ENCODE measurements at regions not wholly inside any gene's neighbourhood (a gene's known extent, or its start where the extent isn't known, plus 50 kb on each side); places are given as distances from the start of the nearest gene placed in this dataset.

- intact Hi-C loops (cut with micrococcal nuclease): no loop called here
- no peak overlapping the region for H3K9ac ChIP-seq (ENCODE audit: low read length)
Observed at GRCh38 chr4:149116806-149117205, 674.6 kb upstream of the NR3C2 start.

DNA sequence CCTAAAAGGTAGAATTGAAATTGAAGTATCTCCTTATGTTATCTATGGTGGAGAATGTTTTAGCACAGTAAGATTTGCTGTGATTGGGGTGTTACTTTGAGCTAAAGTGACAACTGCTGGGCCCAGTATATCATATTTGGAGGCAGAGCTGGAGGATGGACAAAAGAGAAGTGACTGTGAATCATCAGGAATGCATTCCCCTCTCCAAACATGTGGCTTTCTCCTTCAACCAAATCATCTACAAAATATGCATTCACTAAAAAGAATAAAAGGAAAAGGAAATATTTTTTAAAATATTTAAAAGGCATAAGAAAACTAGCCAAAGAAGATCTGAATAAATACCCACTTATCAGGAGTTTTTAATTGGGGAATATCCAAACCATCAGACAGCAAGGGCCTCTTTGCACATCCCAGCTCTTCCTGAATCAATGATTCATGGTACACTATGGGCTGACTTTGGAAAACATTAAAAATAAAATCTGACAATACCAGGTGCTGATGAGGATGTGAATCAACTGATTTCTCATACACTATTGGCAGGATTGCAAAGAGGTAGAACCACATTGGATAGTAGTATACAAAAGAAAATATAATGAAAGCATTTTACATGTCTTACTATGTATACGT lies 671.7 kb upstream of the NR3C2 start:
- Histone ChIP-seq H3K9ac (ENCODE audit: low read length) (no peak overlapping the region), H3K27ac (ENCODE audit: low read length) (no peak overlapping the region), H3K36me3 (ENCODE audit: low read depth, low read length) (no peaks in the 10 kb centered on the region), H2AFZ (ENCODE audit: low read length) (no peak overlapping the region), H3K9me3 (ENCODE audit: low read length) (no peaks in the 10 kb centered on the region), H3K4me1 (ENCODE audit: insufficient read depth, low read length) (peaks cover 15% of the 10 kb centered on the region), H4K20me1 (ENCODE audit: low read length) (no peaks in the 10 kb centered on the region), H3K27me3 (ENCODE audit: low read length) (no peaks in the 10 kb centered on the region), H3K4me2 (ENCODE audit: low read length) (0 out of 2 replicates have a peak overlapping the region, but pooled peaks have one; percentile 20), H3K79me2 (ENCODE audit: low read length) (no peaks in the 10 kb centered on the region), H3K4me3 (ENCODE audit: low read length) (no peak overlapping the region), H3F3A (ENCODE audit: low read length, unreplicated experiment) (no peaks in the 10 kb centered on the region), H3K9me2 (replicated peaks; ENCODE audit: low read length) (no peaks in the 10 kb centered on the region)
- ChIA-PET POLR2A (ENCODE audit: unreplicated experiment) (no interaction called here), CTCF (no interaction called here)
- TF ChIP-seq EZH2phosphoT487 (IDR thresholded peaks at IDR 0.05; ENCODE audit: borderline replicate concordance, low read length) (no peak), EZH2 (IDR thresholded peaks at IDR 0.05; ENCODE audit: low read length, unreplicated experiment) (no peak)
- TF ChIP-seq, protein P1, sequence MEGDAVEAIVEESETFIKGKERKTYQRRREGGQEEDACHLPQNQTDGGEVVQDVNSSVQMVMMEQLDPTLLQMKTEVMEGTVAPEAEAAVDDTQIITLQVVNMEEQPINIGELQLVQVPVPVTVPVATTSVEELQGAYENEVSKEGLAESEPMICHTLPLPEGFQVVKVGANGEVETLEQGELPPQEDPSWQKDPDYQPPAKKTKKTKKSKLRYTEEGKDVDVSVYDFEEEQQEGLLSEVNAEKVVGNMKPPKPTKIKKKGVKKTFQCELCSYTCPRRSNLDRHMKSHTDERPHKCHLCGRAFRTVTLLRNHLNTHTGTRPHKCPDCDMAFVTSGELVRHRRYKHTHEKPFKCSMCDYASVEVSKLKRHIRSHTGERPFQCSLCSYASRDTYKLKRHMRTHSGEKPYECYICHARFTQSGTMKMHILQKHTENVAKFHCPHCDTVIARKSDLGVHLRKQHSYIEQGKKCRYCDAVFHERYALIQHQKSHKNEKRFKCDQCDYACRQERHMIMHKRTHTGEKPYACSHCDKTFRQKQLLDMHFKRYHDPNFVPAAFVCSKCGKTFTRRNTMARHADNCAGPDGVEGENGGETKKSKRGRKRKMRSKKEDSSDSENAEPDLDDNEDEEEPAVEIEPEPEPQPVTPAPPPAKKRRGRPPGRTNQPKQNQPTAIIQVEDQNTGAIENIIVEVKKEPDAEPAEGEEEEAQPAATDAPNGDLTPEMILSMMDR (conservative IDR thresholded peaks at IDR 0.05; ENCODE audit: low read depth, low read length): no peak
- DNase-seq (peak; percentile 59), ATAC-seq (peak; percentile 95)
- intact Hi-C loops (cut with micrococcal nuclease): no loop called here
- no TSS peak for BruUV-seq (replicated peaks)

More at GRCh38 chr4:149116806-149117205, 674.6 kb upstream of the NR3C2 start:
- no peaks in the 10 kb centered on the region for H4K20me1 ChIP-seq (ENCODE audit: low read length)
- no peaks in the 10 kb centered on the region for H3K9me2 ChIP-seq (replicated peaks; ENCODE audit: low read length)
- H3K27me3 ChIP-seq (ENCODE audit: low read length): no peaks in the 10 kb centered on the region
- H3K4me1 ChIP-seq (ENCODE audit: insufficient read depth, low read length): peaks cover 15% of the 10 kb centered on the region
- TF ChIP-seq, protein P1 (conservative IDR thresholded peaks at IDR 0.05; ENCODE audit: low read depth, low read length): no peak
- TF ChIP-seq EZH2 (IDR thresholded peaks at IDR 0.05; ENCODE audit: low read length, unreplicated experiment) (no peak), EZH2phosphoT487 (IDR thresholded peaks at IDR 0.05; ENCODE audit: borderline replicate concordance, low read length) (no peak)
- no peaks in the 10 kb centered on the region for H3K36me3 ChIP-seq (ENCODE audit: low read depth, low read length)
- no peak overlapping the region for H3K4me2 ChIP-seq (ENCODE audit: low read length)
- H3F3A ChIP-seq (ENCODE audit: low read length, unreplicated experiment): no peaks in the 10 kb centered on the region
- H3K79me2 ChIP-seq (ENCODE audit: low read length): no peaks in the 10 kb centered on the region
- BruUV-seq (replicated peaks): no TSS peak
- no peak overlapping the region for H3K27ac ChIP-seq (ENCODE audit: low read length)
- ChIA-PET POLR2A (ENCODE audit: unreplicated experiment) (no interaction called here), CTCF (no interaction called here)
- DNase-seq (no peak), ATAC-seq (no peak)
- no peak overlapping the region for H3K4me3 ChIP-seq (ENCODE audit: low read length)
- H2AFZ ChIP-seq (ENCODE audit: low read length): no peak overlapping the region
- no peaks in the 10 kb centered on the region for H3K9me3 ChIP-seq (ENCODE audit: low read length)

GRCh38 chr4:149112109-149112508 lies 669.9 kb upstream of the NR3C2 start:
- Histone ChIP-seq H3F3A (ENCODE audit: low read length, unreplicated experiment) (no peaks in the 10 kb centered on the region), H3K4me1 (ENCODE audit: insufficient read depth, low read length) (peaks cover 15% of the 10 kb centered on the region), H4K20me1 (ENCODE audit: low read length) (no peaks in the 10 kb centered on the region), H3K9ac (ENCODE audit: low read length) (no peak overlapping the region), H3K36me3 (ENCODE audit: low read depth, low read length) (no peaks in the 10 kb centered on the region), H3K27ac (ENCODE audit: low read length) (no peak overlapping the region), H3K27me3 (ENCODE audit: low read length) (no peaks in the 10 kb centered on the region), H3K79me2 (ENCODE audit: low read length) (no peaks in the 10 kb centered on the region), H2AFZ (ENCODE audit: low read length) (no peak overlapping the region), H3K9me2 (replicated peaks; ENCODE audit: low read length) (no peaks in the 10 kb centered on the region), H3K9me3 (ENCODE audit: low read length) (no peaks in the 10 kb centered on the region), H3K4me3 (ENCODE audit: low read length) (no peak overlapping the region), H3K4me2 (ENCODE audit: low read length) (no peak overlapping the region)
- ChIA-PET CTCF (no interaction called here), POLR2A (ENCODE audit: unreplicated experiment) (no interaction called here)
- TF ChIP-seq EZH2phosphoT487 (IDR thresholded peaks at IDR 0.05; ENCODE audit: borderline replicate concordance, low read length): no peak
- TF ChIP-seq, protein P1 (conservative IDR thresholded peaks at IDR 0.05; ENCODE audit: low read depth, low read length): no peak; the same call in 1 of the 2 replicates
- intact Hi-C loops (cut with micrococcal nuclease): no loop called here
- DNase-seq (no peak), ATAC-seq (no peak)
- no TSS peak for BruUV-seq (replicated peaks)

Measured in PC-3 (cell line).